ENCODE measurements at regions not wholly inside any gene's neighbourhood (a gene's known extent, or its start where the extent isn't known, plus 50 kb on each side); places are given as distances from the start of the nearest gene placed in this dataset.

GRCh38 chr16:65876624-65877023 is 489.9 kb upstream of the CDH5 start:
- DNase-seq (ENCODE audit: low spot score) (no peak), ATAC-seq (no peak)

- DNase-seq (ENCODE audit: low spot score) (no peak), ATAC-seq (no peak)
Observed at GRCh38 chr16:65876056-65876408, 490.5 kb upstream of the CDH5 start.

- DNase-seq (ENCODE audit: low spot score) (no peak), ATAC-seq (no peak)
Observed at GRCh38 chr16:65875381-65876055, 491.0 kb upstream of the CDH5 start.

GRCh38 chr16:65869261-65869660 is 497.2 kb upstream of the CDH5 start:
- DNase-seq (ENCODE audit: low spot score): no peak
- ATAC-seq: no peak

GRCh38 chr16:65867276-65867960 is 499.1 kb upstream of the CDH5 start:
- no peak for DNase-seq (ENCODE audit: low spot score)
- ATAC-seq: no peak

- DNase-seq (ENCODE audit: low spot score): no peak
- no peak for ATAC-seq
Observed at GRCh38 chr16:65863236-65863635, 503.3 kb upstream of the CDH5 start.

GRCh38 chr16:65861131-65861731 is 505.3 kb upstream of the CDH5 start:
- ATAC-seq: no peak
- no peak for DNase-seq (ENCODE audit: low spot score)

- no peak for ATAC-seq
- no peak for DNase-seq (ENCODE audit: low spot score)
Observed at GRCh38 chr16:65855171-65856145, 511.0 kb upstream of the CDH5 start.

GRCh38 chr16:65846210-65846602 is 520.3 kb upstream of the CDH5 start:
- DNase-seq (ENCODE audit: low spot score): no peak
- no peak for ATAC-seq

GRCh38 chr16:65845466-65846209 is 520.9 kb upstream of the CDH5 start:
- DNase-seq (ENCODE audit: low spot score): no peak
- peak; percentile 69 for ATAC-seq

- DNase-seq (ENCODE audit: low spot score): no peak
- ATAC-seq: no peak
Observed at GRCh38 chr16:65843941-65844340, 522.5 kb upstream of the CDH5 start.

- DNase-seq (ENCODE audit: low spot score) (no peak), ATAC-seq (no peak)
Observed at GRCh38 chr16:65842067-65842466, 524.4 kb upstream of the CDH5 start.

GRCh38 chr16:65838001-65838400 is 528.5 kb upstream of the CDH5 start:
- DNase-seq (ENCODE audit: low spot score) (no peak), ATAC-seq (no peak)

- ATAC-seq (no peak), DNase-seq (ENCODE audit: low spot score) (no peak)
Observed at GRCh38 chr16:65837464-65837863, 529.0 kb upstream of the CDH5 start.

- DNase-seq (ENCODE audit: low spot score): no peak
- no peak for ATAC-seq
Observed at GRCh38 chr16:65834688-65835087, 531.8 kb upstream of the CDH5 start.

- ATAC-seq (no peak), DNase-seq (ENCODE audit: low spot score) (no peak)
Observed at GRCh38 chr16:65833171-65833871, 533.2 kb upstream of the CDH5 start.

- ATAC-seq: no peak
- no peak for DNase-seq (ENCODE audit: low spot score)
Observed at GRCh38 chr16:65832679-65833078, 533.8 kb upstream of the CDH5 start.

GRCh38 chr16:65831903-65832666 is 534.4 kb upstream of the CDH5 start:
- ATAC-seq (no peak), DNase-seq (ENCODE audit: low spot score) (no peak)

- DNase-seq (ENCODE audit: low spot score) (no peak), ATAC-seq (no peak)
Observed at GRCh38 chr16:65829076-65829475, 537.4 kb upstream of the CDH5 start.

Measured in left lobe of liver (tissue), 2 donors.